ENCODE measurements at regions not wholly inside any gene's neighbourhood (a gene's known extent, or its start where the extent isn't known, plus 50 kb on each side); places are given as distances from the start of the nearest gene placed in this dataset.

DNA sequence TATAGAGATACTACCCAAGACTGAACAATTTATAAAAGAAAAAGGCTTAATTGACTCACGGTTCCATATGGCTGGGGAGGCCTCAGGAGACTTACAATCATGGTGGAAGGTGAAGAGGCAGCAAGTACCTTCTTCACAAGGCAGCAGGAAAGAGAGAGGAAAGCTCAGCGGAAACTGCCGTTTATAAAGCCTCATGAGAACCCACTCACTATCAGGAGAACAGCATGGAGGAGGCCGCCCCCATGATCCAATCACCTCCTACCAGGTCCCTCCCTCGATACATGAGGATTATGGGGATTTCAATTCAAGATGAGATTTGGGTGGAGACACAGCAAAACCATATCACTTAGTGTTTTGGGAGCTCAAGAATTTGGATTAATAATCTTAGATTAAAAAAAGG lies 240.2 kb downstream of the UACA start:
- TF ChIP-seq, protein P1, sequence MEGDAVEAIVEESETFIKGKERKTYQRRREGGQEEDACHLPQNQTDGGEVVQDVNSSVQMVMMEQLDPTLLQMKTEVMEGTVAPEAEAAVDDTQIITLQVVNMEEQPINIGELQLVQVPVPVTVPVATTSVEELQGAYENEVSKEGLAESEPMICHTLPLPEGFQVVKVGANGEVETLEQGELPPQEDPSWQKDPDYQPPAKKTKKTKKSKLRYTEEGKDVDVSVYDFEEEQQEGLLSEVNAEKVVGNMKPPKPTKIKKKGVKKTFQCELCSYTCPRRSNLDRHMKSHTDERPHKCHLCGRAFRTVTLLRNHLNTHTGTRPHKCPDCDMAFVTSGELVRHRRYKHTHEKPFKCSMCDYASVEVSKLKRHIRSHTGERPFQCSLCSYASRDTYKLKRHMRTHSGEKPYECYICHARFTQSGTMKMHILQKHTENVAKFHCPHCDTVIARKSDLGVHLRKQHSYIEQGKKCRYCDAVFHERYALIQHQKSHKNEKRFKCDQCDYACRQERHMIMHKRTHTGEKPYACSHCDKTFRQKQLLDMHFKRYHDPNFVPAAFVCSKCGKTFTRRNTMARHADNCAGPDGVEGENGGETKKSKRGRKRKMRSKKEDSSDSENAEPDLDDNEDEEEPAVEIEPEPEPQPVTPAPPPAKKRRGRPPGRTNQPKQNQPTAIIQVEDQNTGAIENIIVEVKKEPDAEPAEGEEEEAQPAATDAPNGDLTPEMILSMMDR (conservative IDR thresholded peaks at IDR 0.05; ENCODE audit: low read length), result no peak
- TF ChIP-seq EZH2phosphoT487 (IDR thresholded peaks at IDR 0.05; ENCODE audit: borderline replicate concordance, low read depth, low read length), result no peak

Data from OCI-LY7 (cell line).